Lung (tissue), 11 donors: ENCODE measurements at regions not wholly inside any gene's neighbourhood (a gene's known extent, or its start where the extent isn't known, plus 50 kb on each side); places are given as distances from the start of the nearest gene placed in this dataset.

Source experiments
- ATAC-seq: fragments of 200-7000 bp; cut with Tn5 transposase; one replicate; pipeline ENCODE4 v1.9.1; 2020; ENCODE audit warnings: moderate number of reproducible peaks; ENCODE audit not compliant: insufficient read depth, low FRiP score
- DNase-seq, 3 donors: peaks; one replicate each; pipeline ENCODE4 v3.0.0-alpha.2; 2013 to 2017
- H3K27ac ChIP-seq, 2 donors: one replicate each; pipeline ENCODE4 v1.5.1; 2013; ENCODE audit warnings: mild to moderate bottlenecking in 2 of 2, moderate library complexity in 2 of 2, control low read depth in 1 of 2, inconsistent platforms in 1 of 2, low read depth in 1 of 2, low read length in 1 of 2
- H3K27me3 ChIP-seq, 3 donors: one replicate each; pipeline ENCODE4 v1.5.1; 2013; ENCODE audit warnings: low read length in 2 of 3; ENCODE audit not compliant: control insufficient read depth in 3 of 3, insufficient read depth in 3 of 3
- H3K36me3 ChIP-seq, 4 donors: one replicate each; pipeline ENCODE4 v1.5.1; 2013; ENCODE audit warnings: low read length in 4 of 4, mild to moderate bottlenecking in 1 of 4, moderate library complexity in 1 of 4; ENCODE audit not compliant: control insufficient read depth in 4 of 4, insufficient read depth in 4 of 4
- H3K4me1 ChIP-seq, 5 donors: one replicate each; pipeline ENCODE4 v1.5.1; 2013; ENCODE audit warnings: low read length in 5 of 5, mild to moderate bottlenecking in 2 of 5, moderate library complexity in 1 of 5; ENCODE audit not compliant: control insufficient read depth in 5 of 5, insufficient read depth in 5 of 5
- H3K4me3 ChIP-seq: one replicate; pipeline ENCODE4 v1.5.1; 2013; ENCODE audit warnings: mild to moderate bottlenecking, control low read depth, moderate library complexity
- H3K9ac ChIP-seq, 2 donors: one replicate each; pipeline ENCODE4 v1.5.1; 2013; ENCODE audit warnings: low read length in 2 of 2, control low read depth in 1 of 2; ENCODE audit not compliant: insufficient read depth in 1 of 2
- H3K9me3 ChIP-seq, 4 donors: one replicate each; pipeline ENCODE4 v1.5.1; 2013; ENCODE audit warnings: low read length in 3 of 4, mild to moderate bottlenecking in 1 of 4, moderate library complexity in 1 of 4; ENCODE audit not compliant: control insufficient read depth in 4 of 4, insufficient read depth in 3 of 4
- CTCF ChIP-seq: IDR thresholded peaks from 2 replicates; pipeline ENCODE4 v1.5.1; 2012; ENCODE audit warnings: mild to moderate bottlenecking; ENCODE audit errors: control extremely low read depth, extremely low read depth
- WGBS, 2 donors: extraction: QIAGEN DNeasy Blood & Tissue Kit; methylation state at CpG; one replicate each; pipeline ENCODE4 v1.1.7; 2013; 5-methylcytosine and 5-hydroxymethylcytosine counted together
- donor health status: control.
- donor health status: control.
- donor health status: Bipolar disorder and iron deficiency.
- donor health status: healthy.
- donor health status: DM: yes; HTN: yes; CAD: no.

GRCh38 chr20:21028436-21028835 lies 77.7 kb downstream of the LINC00237 start:
- H3K4me1 ChIP-seq: peaks cover 0 to 9% (median 0%) of the 10 kb centered on the region in 5 donors
- 21 to 26% methylated on average over 3 of the region's 3 CpGs for WGBS, 2 donors
- no peak overlapping the region for H3K9ac ChIP-seq
- H3K36me3 ChIP-seq: no peaks in the 10 kb centered on the region
- no peak for TF ChIP-seq CTCF
- no peak for ATAC-seq
- H3K4me3 ChIP-seq: no peak overlapping the region
- H3K27ac ChIP-seq: no peak overlapping the region
- DNase-seq: peak in 2 of 3 donors; percentile 7 to 27
- no peaks in the 10 kb centered on the region for H3K27me3 ChIP-seq
- peaks cover 0 to 3% (median 0%) of the 10 kb centered on the region in 4 donors for H3K9me3 ChIP-seq

DNA sequence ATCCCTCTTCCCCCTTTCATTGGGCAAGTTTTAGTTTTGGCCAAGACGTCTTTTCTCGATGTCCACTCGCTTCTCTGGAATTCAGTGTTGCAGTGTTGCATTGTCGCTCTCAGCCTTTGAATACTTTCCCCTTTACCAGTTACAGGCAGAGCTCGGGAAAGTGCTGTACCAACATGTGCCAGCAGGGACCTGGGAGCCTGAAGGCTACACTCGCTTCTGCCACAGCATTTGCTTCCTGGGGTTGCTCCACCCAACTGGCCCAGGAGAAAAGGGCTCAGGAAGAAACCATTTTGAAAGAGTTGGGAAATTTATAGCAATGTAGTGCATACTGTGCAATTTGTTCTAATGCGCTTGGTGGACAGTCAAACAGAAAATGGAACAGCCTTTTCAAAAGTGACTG lies 78.6 kb downstream of the LINC00237 start:
- WGBS, 2 donors: 65 to 77% methylated on average over 7 of the region's 7 CpGs
- H3K4me1 ChIP-seq: peaks cover 0 to 9% (median 0%) of the 10 kb centered on the region in 5 donors
- no peak for TF ChIP-seq CTCF

DNA sequence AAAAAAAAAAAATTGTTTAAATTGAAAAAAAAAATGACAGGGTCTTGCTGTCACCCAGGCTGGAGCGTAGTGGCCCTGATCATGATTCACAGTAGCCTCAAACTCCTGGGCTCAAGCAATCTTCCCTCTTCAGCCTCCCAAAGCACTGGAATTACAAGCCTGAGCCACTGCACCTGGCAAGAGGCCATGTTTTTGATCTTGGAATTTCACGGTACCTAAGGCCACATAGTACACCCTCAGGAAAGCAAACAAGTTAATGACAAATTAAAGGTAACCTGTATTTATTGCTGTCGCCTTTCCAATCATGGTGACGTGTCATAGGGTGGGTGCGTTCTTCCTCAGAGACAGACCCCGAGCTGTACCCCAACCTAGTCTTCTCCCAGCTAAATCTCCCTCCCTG lies 79.2 kb downstream of the LINC00237 start:
- H3K36me3 ChIP-seq: no peaks in the 10 kb centered on the region
- H3K27ac ChIP-seq: no peak overlapping the region
- TF ChIP-seq CTCF: no peak
- H3K4me1 ChIP-seq: peaks cover 0 to 9% (median 0%) of the 10 kb centered on the region in 5 donors
- no peaks in the 10 kb centered on the region for H3K27me3 ChIP-seq
- DNase-seq: peak in 1 of 3 donors; percentile 17
- 78 to 90% methylated on average over 6 of the region's 6 CpGs for WGBS, 2 donors
- H3K9ac ChIP-seq: no peak overlapping the region
- no peak overlapping the region for H3K4me3 ChIP-seq
- ATAC-seq: no peak
- peaks cover 0 to 3% (median 0%) of the 10 kb centered on the region in 4 donors for H3K9me3 ChIP-seq

More for the DNA sequence above, 78.6 kb downstream of the LINC00237 start:
- no peaks in the 10 kb centered on the region for H3K27me3 ChIP-seq
- H3K9ac ChIP-seq: no peak overlapping the region
- DNase-seq (peak in 1 of 3 donors; percentile 3), ATAC-seq (no peak)
- peaks cover 0 to 3% (median 0%) of the 10 kb centered on the region in 4 donors for H3K9me3 ChIP-seq
- no peak overlapping the region for H3K27ac ChIP-seq
- H3K36me3 ChIP-seq: no peaks in the 10 kb centered on the region
- no peak overlapping the region for H3K4me3 ChIP-seq

DNA sequence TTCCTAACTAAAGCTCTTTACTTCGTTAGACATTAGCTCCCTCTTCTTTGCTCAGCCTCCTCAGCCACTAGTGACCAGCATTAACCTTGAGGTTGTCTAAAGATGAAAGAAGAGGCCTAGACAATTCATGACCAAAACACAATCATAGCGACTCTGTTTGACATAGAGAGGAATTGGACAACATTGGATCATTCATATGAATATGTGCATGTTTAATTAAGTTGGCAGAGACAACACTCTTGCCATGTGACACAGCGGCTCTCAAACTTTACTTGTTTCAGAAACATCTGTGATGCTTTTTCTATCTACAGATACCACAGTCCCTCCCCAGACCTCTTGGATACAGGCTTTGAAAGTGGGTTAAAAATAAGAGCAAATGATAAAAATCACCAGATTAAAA lies 81.7 kb downstream of the LINC00237 start:
- no peak for DNase-seq
- H3K9ac ChIP-seq: no peak overlapping the region
- 89 to 96% methylated on average over 3 of the region's 3 CpGs for WGBS, 2 donors
- TF ChIP-seq CTCF: no peak
- H3K27me3 ChIP-seq: peaks cover 0 to 15% (median 12%) of the 10 kb centered on the region in 3 donors
- H3K4me1 ChIP-seq: peaks cover 0 to 32% (median 5%) of the 10 kb centered on the region in 5 donors
- no peak for ATAC-seq
- peaks cover 0 to 8% (median 0%) of the 10 kb centered on the region in 4 donors for H3K9me3 ChIP-seq
- H3K27ac ChIP-seq: no peak overlapping the region
- no peaks in the 10 kb centered on the region for H3K36me3 ChIP-seq
- no peak overlapping the region for H3K4me3 ChIP-seq
